Liver (tissue), 8 donors: ENCODE measurements at regions not wholly inside any gene's neighbourhood (a gene's known extent, or its start where the extent isn't known, plus 50 kb on each side); places are given as distances from the start of the nearest gene placed in this dataset.

Experiments used
- DNase-seq: peaks from one replicate; pipeline ENCODE4 v3.0.0-alpha.2; 2017; ENCODE audit warnings: low spot score
- H3K27ac ChIP-seq, 2 donors: one replicate each; pipeline ENCODE4 v1.7.0; 2013; ENCODE audit warnings: inconsistent platforms in 2 of 2, low read length in 2 of 2, control low read depth in 1 of 2, low read depth in 1 of 2, mild to moderate bottlenecking in 1 of 2
- H3K27me3 ChIP-seq, 4 donors: one replicate each; pipeline versions ENCODE4 v1.6.1 to v1.7.0; 2013; ENCODE audit warnings: low read length in 3 of 4, inconsistent platforms in 1 of 4, mild to moderate bottlenecking in 1 of 4, moderate library complexity in 1 of 4; ENCODE audit not compliant: control insufficient read depth in 4 of 4, insufficient read depth in 4 of 4
- H3K36me3 ChIP-seq, 4 donors: one replicate each; pipeline versions ENCODE4 v1.6.1 to v1.7.0; 2013; ENCODE audit warnings: low read length in 3 of 4, mild to moderate bottlenecking in 3 of 4, low read depth in 1 of 4, moderate library complexity in 1 of 4; ENCODE audit not compliant: control insufficient read depth in 4 of 4, insufficient read depth in 3 of 4
- H3K4me1 ChIP-seq, 4 donors: one replicate each; pipeline versions ENCODE4 v1.6.1 to v1.7.0; 2013; ENCODE audit warnings: low read length in 3 of 4, mild to moderate bottlenecking in 3 of 4, moderate library complexity in 1 of 4; ENCODE audit not compliant: control insufficient read depth in 4 of 4, insufficient read depth in 4 of 4
- H3K4me3 ChIP-seq, 3 donors: one replicate each; pipeline versions ENCODE4 v1.6.1 to v1.7.0; 2013; ENCODE audit warnings: low read length in 3 of 3, control low read depth in 1 of 3, low read depth in 1 of 3, mild to moderate bottlenecking in 1 of 3
- H3K9ac ChIP-seq, 2 donors: one replicate each; pipeline ENCODE4 v1.7.0; 2013; ENCODE audit warnings: low read length in 2 of 2, mild to moderate bottlenecking in 2 of 2, moderate library complexity in 2 of 2, control low read depth in 1 of 2, low read depth in 1 of 2
- H3K9me3 ChIP-seq, 4 donors: one replicate each; pipeline versions ENCODE4 v1.6.1 to v1.7.0; 2013; ENCODE audit warnings: low read length in 3 of 4; ENCODE audit not compliant: control insufficient read depth in 4 of 4
- EGR1 ChIP-seq, 2 donors: IDR thresholded peaks; 2 replicates each; pipeline ENCODE4 v1.6.1; 2016 to 2018; ENCODE audit warnings: antibody characterized with exemption in 2 of 2, low read depth in 2 of 2
- FOXA1 ChIP-seq: IDR thresholded peaks from 2 replicates; pipeline ENCODE4 v1.6.1; 2016; ENCODE audit warnings: antibody characterized with exemption
- FOXA2 ChIP-seq: IDR thresholded peaks from 2 replicates; pipeline ENCODE4 v1.6.1; 2016; ENCODE audit warnings: antibody characterized with exemption
- GABPA ChIP-seq, 2 donors: IDR thresholded peaks in 1 of 2; conservative IDR thresholded peaks in 1 of 2; 2 replicates each; pipeline ENCODE4 v1.6.1; 2016; ENCODE audit warnings: antibody characterized with exemption in 2 of 2, mild to moderate bottlenecking in 1 of 2, moderate library complexity in 1 of 2
- HNF4A ChIP-seq, 2 donors: conservative IDR thresholded peaks; 2 replicates each; pipeline ENCODE4 v1.6.1; 2016; ENCODE audit warnings: antibody characterized with exemption in 2 of 2, mild to moderate bottlenecking in 2 of 2
- HNF4G ChIP-seq: IDR thresholded peaks from 2 replicates; pipeline ENCODE4 v1.6.1; 2016; ENCODE audit warnings: antibody characterized with exemption
- JUND ChIP-seq, 2 donors: IDR thresholded peaks; 2 replicates each; pipeline ENCODE4 v1.6.1; 2016; ENCODE audit warnings: antibody characterized with exemption in 2 of 2
- MAX ChIP-seq: IDR thresholded peaks from 2 replicates; pipeline ENCODE4 v1.6.1; 2016; ENCODE audit warnings: antibody characterized with exemption
- NR2F2 ChIP-seq: IDR thresholded peaks from 2 replicates; pipeline ENCODE4 v1.6.1; 2016; ENCODE audit warnings: antibody characterized with exemption
- RAD21 ChIP-seq, 2 donors: IDR thresholded peaks; 2 replicates each; pipeline ENCODE4 v1.6.1; 2016; ENCODE audit warnings: antibody characterized with exemption in 2 of 2, mild to moderate bottlenecking in 2 of 2
- REST ChIP-seq: IDR thresholded peaks from 2 replicates; pipeline ENCODE4 v1.6.1; 2016; ENCODE audit warnings: antibody characterized with exemption, mild to moderate bottlenecking
- RXRA ChIP-seq, 2 donors: IDR thresholded peaks; 2 replicates each; pipeline ENCODE4 v1.6.1; 2017 to 2018; ENCODE audit warnings: antibody characterized with exemption in 2 of 2, mild to moderate bottlenecking in 1 of 2
- SP1 ChIP-seq: IDR thresholded peaks from 2 replicates; pipeline ENCODE4 v1.6.1; 2018; ENCODE audit warnings: antibody characterized with exemption, mild to moderate bottlenecking
- TAF1 ChIP-seq: conservative IDR thresholded peaks from 2 replicates; pipeline ENCODE4 v1.6.1; 2016; ENCODE audit warnings: antibody characterized with exemption, mild to moderate bottlenecking
- YY1 ChIP-seq: IDR thresholded peaks from 2 replicates; pipeline ENCODE4 v1.6.1; 2016; ENCODE audit warnings: antibody characterized with exemption, mild to moderate bottlenecking
- WGBS: extraction: QIAGEN DNeasy Blood & Tissue Kit; methylation state at CpG from one replicate; pipeline ENCODE4 v1.1.7; 2013; 5-methylcytosine and 5-hydroxymethylcytosine counted together
- TF ChIP-seq, protein P1 (sequence below): IDR thresholded peaks from 2 replicates; pipeline ENCODE4 v1.6.1; 2016; ENCODE audit warnings: antibody characterized with exemption
- TF ChIP-seq, protein P2 (sequence below): IDR thresholded peaks from 2 replicates; pipeline ENCODE4 v1.6.1; 2016; ENCODE audit warnings: antibody characterized with exemption
- TF ChIP-seq, protein P3 (sequence below): fragments of 150-350 bp; IDR thresholded peaks from 2 replicates; pipeline ENCODE4 v1.5.1; 2017; ENCODE audit warnings: improper control_type of control experiment, low read depth, low read length; ENCODE audit not compliant: missing input control
- donor health status: healthy.
- donor health status: healthy.
- donor health status: healthy.
- donor health status: healthy.
- donor health status: healthy.

DNA sequence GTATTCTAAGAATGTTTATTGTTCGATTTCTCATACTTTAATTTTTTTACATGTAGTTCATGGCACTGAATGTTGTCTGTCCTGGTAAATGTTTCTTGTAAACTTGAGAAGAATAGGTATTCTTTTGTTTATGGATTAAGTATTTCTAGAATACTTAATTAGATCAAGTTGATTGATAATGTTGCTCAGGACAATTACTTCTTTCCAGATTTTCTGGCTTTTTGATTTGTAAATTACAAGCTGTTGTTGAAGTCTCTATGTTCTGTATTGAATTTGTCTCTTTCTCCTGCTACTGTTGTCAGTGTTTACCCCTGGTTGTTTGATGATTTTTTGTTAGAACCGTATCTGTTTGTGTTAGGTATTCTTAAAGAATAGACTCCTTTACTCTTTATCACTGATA lies 1720.9 kb upstream of the AGA start:
- 61% methylated on average over 2 of the region's 2 CpGs for WGBS
- no peaks in the 10 kb centered on the region for H3K9me3 ChIP-seq
- no peak overlapping the region for H3K9ac ChIP-seq
- no peak for DNase-seq
- H3K4me1 ChIP-seq, result no peaks in the 10 kb centered on the region
- no peaks in the 10 kb centered on the region for H3K36me3 ChIP-seq
- H3K27me3 ChIP-seq, result no peaks in the 10 kb centered on the region
- no peak overlapping the region for H3K4me3 ChIP-seq
- H3K27ac ChIP-seq, result no peak overlapping the region
- no peak for TF ChIP-seq GABPA (IDR thresholded peaks at IDR 0.05 in 1 of 2, conservative IDR thresholded peaks at IDR 0.05 in 1 of 2)
- no peak for TF ChIP-seq TAF1
- no peak for TF ChIP-seq SP1
- TF ChIP-seq MAX, result no peak
- TF ChIP-seq, protein P1, sequence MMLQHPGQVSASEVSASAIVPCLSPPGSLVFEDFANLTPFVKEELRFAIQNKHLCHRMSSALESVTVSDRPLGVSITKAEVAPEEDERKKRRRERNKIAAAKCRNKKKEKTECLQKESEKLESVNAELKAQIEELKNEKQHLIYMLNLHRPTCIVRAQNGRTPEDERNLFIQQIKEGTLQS, result no peak
- no peak for TF ChIP-seq RXRA (IDR thresholded peaks at IDR 0.05)
- TF ChIP-seq HNF4G, result no peak
- TF ChIP-seq, protein P2, sequence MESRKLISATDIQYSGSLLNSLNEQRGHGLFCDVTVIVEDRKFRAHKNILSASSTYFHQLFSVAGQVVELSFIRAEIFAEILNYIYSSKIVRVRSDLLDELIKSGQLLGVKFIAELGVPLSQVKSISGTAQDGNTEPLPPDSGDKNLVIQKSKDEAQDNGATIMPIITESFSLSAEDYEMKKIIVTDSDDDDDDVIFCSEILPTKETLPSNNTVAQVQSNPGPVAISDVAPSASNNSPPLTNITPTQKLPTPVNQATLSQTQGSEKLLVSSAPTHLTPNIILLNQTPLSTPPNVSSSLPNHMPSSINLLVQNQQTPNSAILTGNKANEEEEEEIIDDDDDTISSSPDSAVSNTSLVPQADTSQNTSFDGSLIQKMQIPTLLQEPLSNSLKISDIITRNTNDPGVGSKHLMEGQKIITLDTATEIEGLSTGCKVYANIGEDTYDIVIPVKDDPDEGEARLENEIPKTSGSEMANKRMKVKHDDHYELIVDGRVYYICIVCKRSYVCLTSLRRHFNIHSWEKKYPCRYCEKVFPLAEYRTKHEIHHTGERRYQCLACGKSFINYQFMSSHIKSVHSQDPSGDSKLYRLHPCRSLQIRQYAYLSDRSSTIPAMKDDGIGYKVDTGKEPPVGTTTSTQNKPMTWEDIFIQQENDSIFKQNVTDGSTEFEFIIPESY, result no peak
- TF ChIP-seq HNF4A (conservative IDR thresholded peaks at IDR 0.05), result no peak
- no peak for TF ChIP-seq JUND (IDR thresholded peaks at IDR 0.05)
- TF ChIP-seq RAD21 (IDR thresholded peaks at IDR 0.05), result no peak
- TF ChIP-seq EGR1 (IDR thresholded peaks at IDR 0.05; ENCODE audit: low read depth in 2 of 2), result no peak
- no peak for TF ChIP-seq FOXA2
- TF ChIP-seq FOXA1, result no peak
- TF ChIP-seq NR2F2, result no peak
- TF ChIP-seq REST, result no peak
- no peak for TF ChIP-seq YY1
- TF ChIP-seq, protein P3, sequence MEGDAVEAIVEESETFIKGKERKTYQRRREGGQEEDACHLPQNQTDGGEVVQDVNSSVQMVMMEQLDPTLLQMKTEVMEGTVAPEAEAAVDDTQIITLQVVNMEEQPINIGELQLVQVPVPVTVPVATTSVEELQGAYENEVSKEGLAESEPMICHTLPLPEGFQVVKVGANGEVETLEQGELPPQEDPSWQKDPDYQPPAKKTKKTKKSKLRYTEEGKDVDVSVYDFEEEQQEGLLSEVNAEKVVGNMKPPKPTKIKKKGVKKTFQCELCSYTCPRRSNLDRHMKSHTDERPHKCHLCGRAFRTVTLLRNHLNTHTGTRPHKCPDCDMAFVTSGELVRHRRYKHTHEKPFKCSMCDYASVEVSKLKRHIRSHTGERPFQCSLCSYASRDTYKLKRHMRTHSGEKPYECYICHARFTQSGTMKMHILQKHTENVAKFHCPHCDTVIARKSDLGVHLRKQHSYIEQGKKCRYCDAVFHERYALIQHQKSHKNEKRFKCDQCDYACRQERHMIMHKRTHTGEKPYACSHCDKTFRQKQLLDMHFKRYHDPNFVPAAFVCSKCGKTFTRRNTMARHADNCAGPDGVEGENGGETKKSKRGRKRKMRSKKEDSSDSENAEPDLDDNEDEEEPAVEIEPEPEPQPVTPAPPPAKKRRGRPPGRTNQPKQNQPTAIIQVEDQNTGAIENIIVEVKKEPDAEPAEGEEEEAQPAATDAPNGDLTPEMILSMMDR, result no peak
